SK-N-MC (cell line): ENCODE measurements at regions not wholly inside any gene's neighbourhood (a gene's known extent, or its start where the extent isn't known, plus 50 kb on each side); places are given as distances from the start of the nearest gene placed in this dataset.

Source experiments
- EZH2 ChIP-seq: fragments of 200-600 bp; sonication (generic); IDR thresholded peaks from one replicate; pipeline ENCODE4 v1.6.1; 2017; ENCODE audit warnings: antibody characterized with exemption
- POLR2AphosphoS5 ChIP-seq: IDR thresholded peaks from 2 replicates; pipeline ENCODE4 v1.6.1; 2012; ENCODE audit warnings: mild to moderate bottlenecking, low read depth, low read length, borderline replicate concordance

DNA sequence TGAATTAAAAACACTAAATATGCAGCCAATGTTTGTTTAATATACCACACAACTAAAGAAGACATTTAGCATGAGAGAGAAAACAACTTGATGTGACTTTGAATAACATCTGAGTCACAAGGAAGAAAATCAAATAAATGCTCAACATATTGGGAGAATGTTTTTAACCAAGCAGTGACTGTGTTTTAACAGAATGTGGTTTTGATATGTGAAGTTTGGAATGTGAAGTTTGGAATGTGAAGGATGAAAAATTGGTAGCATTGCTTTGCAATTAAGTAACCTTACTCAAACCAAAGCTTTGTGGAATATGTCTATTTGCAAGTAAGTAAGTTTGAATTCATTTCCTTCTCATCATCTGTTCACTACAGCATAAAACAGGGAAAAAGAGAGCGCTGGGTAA is 128.2 kb upstream of the DNAJC10 start:
- TF ChIP-seq POLR2AphosphoS5: no peak
- no peak for TF ChIP-seq EZH2
